HepG2 (cell line): ENCODE measurements at regions not wholly inside any gene's neighbourhood (a gene's known extent, or its start where the extent isn't known, plus 50 kb on each side); places are given as distances from the start of the nearest gene placed in this dataset.

Experiments used
- ATAC-seq: fragments of 200-7000 bp; cut with Tn5 transposase; 3 replicates; pipeline ENCODE4 v1.9.1; 2020; ENCODE audit warnings: mild to moderate bottlenecking, moderate library complexity
- BruUV-seq: library from RNA; stranded (reverse); fragments of 400-500 nt; replicated peaks from 2 replicates; lab custom pipeline; 2021; lab: Mats Ljungman, UMichigan
- CTCF ChIA-PET: fragments of 300-600 bp; formaldehyde crosslinking; extraction: SDS; loops from one replicate; lab custom pipeline; 2021; ENCODE audit warnings: low total read pairs, inconsistent platforms, low intra/inter-chr PET ratio; lab: Yijun Ruan, JAX
- POLR2A ChIA-PET: fragments of 350-600 bp; sonication (Branson Sonifier 250); formaldehyde crosslinking; loops from one replicate; lab custom pipeline; 2020; ENCODE audit warnings: antibody characterized with exemption, inconsistent platforms; lab: Yijun Ruan, JAX
- DNase-seq: peaks from one replicate; pipeline ENCODE4 v3.0.0-alpha.2; 2015; ENCODE audit warnings: low spot score
- FAIRE-seq: peaks from 3 replicates; lab custom pipeline; 2011; peaks lifted over from hg19 to GRCh38; lab: Jason Lieb, UNC
- H2AFZ ChIP-seq: one replicate; pipeline ENCODE4 v1.6.1; 2011; ENCODE audit warnings: low read length, inconsistent platforms
- H3K27ac ChIP-seq: fragments of 300-600 bp; 3 replicates; pipeline ENCODE4 v1.8.0; 2011; ENCODE audit warnings: mixed run types, mild to moderate bottlenecking, mixed read lengths, low read length, inconsistent platforms; ENCODE audit not compliant: insufficient read depth; ENCODE audit errors: extremely low read length
- H3K27me3 ChIP-seq, 2 experiments: fragments of 200-600 bp in 1 of 2; 2 replicates in 1 of 2; 3 replicates in 1 of 2; pipeline versions ENCODE4 v1.6.0 to v1.8.0; 2011; ENCODE audit warnings: low read length in 2 of 2, mild to moderate bottlenecking in 2 of 2, moderate library complexity in 2 of 2, inconsistent platforms in 1 of 2; ENCODE audit not compliant: insufficient read depth in 2 of 2, control insufficient read depth in 1 of 2
- H3K36me3 ChIP-seq, 2 experiments: fragments of 200-600 bp in 1 of 2; replicated peaks in 1 of 2; 2 replicates in 1 of 2; 3 replicates in 1 of 2; pipeline versions ENCODE4 v1.5.1 to v1.8.0; 2011; ENCODE audit warnings: low read length in 2 of 2, inconsistent platforms in 1 of 2; ENCODE audit not compliant: insufficient read depth in 2 of 2, control insufficient read depth in 1 of 2
- H3K4me1 ChIP-seq: 2 replicates; pipeline ENCODE4 v1.5.1; 2012; ENCODE audit warnings: low read length, inconsistent platforms; ENCODE audit not compliant: insufficient read depth
- H3K4me2 ChIP-seq: 2 replicates; pipeline ENCODE4 v1.6.0; 2011; ENCODE audit warnings: low read depth, low read length, inconsistent platforms
- H3K4me3 ChIP-seq, 3 experiments: fragments of 200-600 bp in 1 of 3; sonication (generic), shearing (Covaris generic) in 1 of 3; replicated peaks in 1 of 3; 2 replicates each; pipeline ENCODE4 v1.5.1; 2011 to 2016; ENCODE audit warnings: low read length in 3 of 3, inconsistent platforms in 2 of 3, low read depth in 2 of 3, mild to moderate bottlenecking in 2 of 3, control low read depth in 1 of 3, mixed read lengths in 1 of 3; ENCODE audit not compliant: insufficient read depth in 1 of 3
- H3K79me2 ChIP-seq: one replicate; pipeline ENCODE4 v1.6.1; 2011; ENCODE audit warnings: low read length, inconsistent platforms; ENCODE audit not compliant: insufficient read depth
- H3K9ac ChIP-seq: 2 replicates; pipeline ENCODE4 v1.6.0; 2011; ENCODE audit warnings: mild to moderate bottlenecking, low read depth, low read length, inconsistent platforms; ENCODE audit not compliant: insufficient read depth
- H3K9me3 ChIP-seq: 2 replicates; pipeline ENCODE4 v1.5.1; 2012; ENCODE audit warnings: mild to moderate bottlenecking, low read length
- H4K20me1 ChIP-seq: 2 replicates; pipeline ENCODE4 v1.6.0; 2011; ENCODE audit warnings: inconsistent platforms, mild to moderate bottlenecking, low read length, moderate library complexity; ENCODE audit not compliant: insufficient read depth
- ATF7 ChIP-seq, 2 experiments: fragments of 450-650 bp in 1 of 2; sonication (generic) in 1 of 2; formaldehyde crosslinking in 1 of 2; IDR thresholded peaks; 2 replicates each; pipeline versions ENCODE4 v1.4.0 to v1.6.1; 2016 to 2020; ENCODE audit warnings: antibody characterized with exemption in 1 of 2, mild to moderate bottlenecking in 1 of 2, missing genetic modification reagents in 1 of 2
- FOXO4 ChIP-seq: sonication (generic); formaldehyde crosslinking; conservative IDR thresholded peaks from 2 replicates; pipeline ENCODE4 v1.8.1; 2023; ENCODE audit warnings: missing genetic modification reagents
- HDAC6 ChIP-seq: fragments of 200-600 bp; sonication (generic); IDR thresholded peaks from 2 replicates; pipeline ENCODE4 v1.7.0; 2017; ENCODE audit warnings: mild to moderate bottlenecking, antibody characterized with exemption, low read length, low read depth
- ISX ChIP-seq: sonication (generic); formaldehyde crosslinking; conservative IDR thresholded peaks from 2 replicates; pipeline ENCODE4 v1.5.0; 2020; ENCODE audit warnings: missing genetic modification reagents
- KDM5A ChIP-seq: fragments of 200-600 bp; sonication (generic); IDR thresholded peaks from 2 replicates; pipeline ENCODE4 v1.7.0; 2018; ENCODE audit warnings: antibody characterized with exemption, mild to moderate bottlenecking, low read length, borderline replicate concordance
- MYNN ChIP-seq: sonication (generic); formaldehyde crosslinking; IDR thresholded peaks from 2 replicates; pipeline ENCODE4 v1.4.0; 2020; ENCODE audit warnings: mild to moderate bottlenecking, low read depth, missing genetic modification reagents
- NR2F1 ChIP-seq, 2 experiments: fragments of 450-650 bp in 1 of 2; formaldehyde crosslinking in 1 of 2; IDR thresholded peaks; 2 replicates each; pipeline versions ENCODE4 v1.5.0 to v1.6.1; 2016 to 2020; ENCODE audit warnings: mild to moderate bottlenecking in 1 of 2, missing compliant biosample characterization in 1 of 2, missing genetic modification reagents in 1 of 2, moderate library complexity in 1 of 2
- SRSF9 ChIP-seq: fragments of 200-400 bp; formaldehyde crosslinking; IDR thresholded peaks from 2 replicates; pipeline ENCODE4 v1.6.1; 2018; ENCODE audit warnings: borderline replicate concordance, mild to moderate bottlenecking, low read depth, low read length; ENCODE audit not compliant: insufficient read depth, poor library complexity, severe bottlenecking
- TCF7L2 ChIP-seq: IDR thresholded peaks from 2 replicates; pipeline ENCODE4 v1.6.1; 2011; ENCODE audit warnings: mild to moderate bottlenecking, low read depth, low read length, moderate library complexity
- ZNF619 ChIP-seq: sonication (generic); formaldehyde crosslinking; IDR thresholded peaks from 2 replicates; pipeline ENCODE4 v1.4.0; 2020; ENCODE audit warnings: mild to moderate bottlenecking, missing genetic modification reagents
- ZNF646 ChIP-seq: sonication (generic); formaldehyde crosslinking; IDR thresholded peaks from 2 replicates; pipeline ENCODE4 v1.9.0; 2021; ENCODE audit warnings: mild to moderate bottlenecking, missing genetic modification reagents
- ZNF710 ChIP-seq: sonication (generic); formaldehyde crosslinking; IDR thresholded peaks from 2 replicates; pipeline ENCODE4 v1.5.0; 2020; ENCODE audit warnings: mild to moderate bottlenecking, missing genetic modification reagents, borderline replicate concordance
- WGBS: methylation state at CpG from one replicate; pipeline ENCODE4 v1.1.6; 2017; ENCODE audit warnings: low lambda C conversion rate; 5-methylcytosine and 5-hydroxymethylcytosine counted together
- in situ Hi-C: cut with HindIII; loops from 2 replicates; pipeline ENCODE4 v1.10.0; 2017; ENCODE audit warnings: low pct_unique_long_range_greater_than_20kb; ENCODE audit not compliant: extremely low pct_ligation_motif_present
- intact Hi-C: fragments of 100-400 bp; cut with micrococcal nuclease; formaldehyde crosslinking; loops from one replicate; pipeline ENCODE4 v1.10.0; 2022; ENCODE audit not compliant: unreplicated experiment

GRCh38 chr3:153572165-153572564 is 410.1 kb downstream of the RAP2B start:
- Histone ChIP-seq H3K4me2 (no peak overlapping the region), H4K20me1 (no peaks in the 10 kb centered on the region), H3K36me3 (no peaks in the 10 kb centered on the region), H3K4me3 (no peak overlapping the region), H3K9ac (no peak overlapping the region), H3K27ac (no peak overlapping the region), H3K4me1 (no peaks in the 10 kb centered on the region), H2AFZ (no peak overlapping the region), H3K79me2 (no peaks in the 10 kb centered on the region), H3K27me3 (no peaks in the 10 kb centered on the region), H3K9me3 (no peaks in the 10 kb centered on the region; the same call in 1 of the 2 replicates)
- in situ Hi-C loops (no loop called here), intact Hi-C loops (no loop called here)
- POLR2A ChIA-PET, result no interaction called here
- TF ChIP-seq NR2F1 (CRISPR knock-in tag; IDR thresholded peaks at IDR 0.05), result no peak
- no peak for TF ChIP-seq MYNN (CRISPR knock-in tag)
- no peak for TF ChIP-seq SRSF9
- TF ChIP-seq FOXO4 (CRISPR knock-in tag), result no peak
- no peak for TF ChIP-seq TCF7L2
- TF ChIP-seq ATF7 (IDR thresholded peaks at IDR 0.05), result no peak
- TF ChIP-seq ATF7 (CRISPR knock-in tag; IDR thresholded peaks at IDR 0.05), result no peak
- TF ChIP-seq ZNF646 (CRISPR knock-in tag), result no peak
- TF ChIP-seq ISX (CRISPR knock-in tag), result no peak
- no peak for TF ChIP-seq ZNF710
- TF ChIP-seq HDAC6, result no peak
- no peak for TF ChIP-seq ZNF619
- TF ChIP-seq KDM5A, result no peak
- BruUV-seq, result no TSS peak
- 6% methylated on average over 3 of the region's 3 CpGs for WGBS
- CTCF ChIA-PET, result no interaction called here
- no peak for FAIRE-seq
- ATAC-seq, result no peak
- DNase-seq, result no peak
